IMR-90 (cell line): ENCODE measurements at regions not wholly inside any gene's neighbourhood (a gene's known extent, or its start where the extent isn't known, plus 50 kb on each side); places are given as distances from the start of the nearest gene placed in this dataset.

Experiments used
- BHLHE40 ChIP-seq: fragments of 150-350 bp; IDR thresholded peaks from 2 replicates; pipeline ENCODE4 v1.6.1; 2016; ENCODE audit warnings: mild to moderate bottlenecking, low read depth, low read length
- CEBPB ChIP-seq: IDR thresholded peaks from 2 replicates; pipeline ENCODE4 v1.6.1; 2012; ENCODE audit warnings: low read depth, low read length, improper control_type of control experiment
- MAZ ChIP-seq: IDR thresholded peaks from 2 replicates; pipeline ENCODE4 v1.6.1; 2012; ENCODE audit warnings: low read depth, mild to moderate bottlenecking, low read length, improper control_type of control experiment, moderate library complexity, borderline replicate concordance
- POLR2A ChIP-seq: IDR thresholded peaks from 2 replicates; pipeline ENCODE4 v1.6.1; 2012; ENCODE audit warnings: mild to moderate bottlenecking, low read depth, low read length
- RCOR1 ChIP-seq: IDR thresholded peaks from 2 replicates; pipeline ENCODE4 v1.6.1; 2012; ENCODE audit warnings: mild to moderate bottlenecking, low read length, improper control_type of control experiment; ENCODE audit not compliant: insufficient replicate concordance
- RFX5 ChIP-seq: IDR thresholded peaks from 2 replicates; pipeline ENCODE4 v1.8.0; 2012; ENCODE audit warnings: low read depth, mild to moderate bottlenecking, low read length, moderate library complexity
- SMC3 ChIP-seq: fragments of 150-350 bp; IDR thresholded peaks from 2 replicates; pipeline ENCODE4 v1.6.1; 2016; ENCODE audit warnings: low read depth, mild to moderate bottlenecking, antibody characterized with exemption, low read length, moderate library complexity
- TF ChIP-seq, protein P1 (sequence below): conservative IDR thresholded peaks from 2 replicates; pipeline ENCODE4 v1.5.1; 2012; ENCODE audit warnings: mild to moderate bottlenecking, low read depth, low read length, improper control_type of control experiment
- TF ChIP-seq, protein P2 (sequence below): fragments of 150-350 bp; IDR thresholded peaks from 2 replicates; pipeline ENCODE4 v1.6.1; 2016; ENCODE audit warnings: low read depth, mild to moderate bottlenecking, low read length, moderate library complexity, borderline replicate concordance
- TF ChIP-seq, protein P3 (sequence below): fragments of 150-350 bp; IDR thresholded peaks from 2 replicates; pipeline ENCODE4 v1.6.1; 2017; ENCODE audit warnings: mild to moderate bottlenecking, antibody characterized with exemption, low read length, low read depth

DNA sequence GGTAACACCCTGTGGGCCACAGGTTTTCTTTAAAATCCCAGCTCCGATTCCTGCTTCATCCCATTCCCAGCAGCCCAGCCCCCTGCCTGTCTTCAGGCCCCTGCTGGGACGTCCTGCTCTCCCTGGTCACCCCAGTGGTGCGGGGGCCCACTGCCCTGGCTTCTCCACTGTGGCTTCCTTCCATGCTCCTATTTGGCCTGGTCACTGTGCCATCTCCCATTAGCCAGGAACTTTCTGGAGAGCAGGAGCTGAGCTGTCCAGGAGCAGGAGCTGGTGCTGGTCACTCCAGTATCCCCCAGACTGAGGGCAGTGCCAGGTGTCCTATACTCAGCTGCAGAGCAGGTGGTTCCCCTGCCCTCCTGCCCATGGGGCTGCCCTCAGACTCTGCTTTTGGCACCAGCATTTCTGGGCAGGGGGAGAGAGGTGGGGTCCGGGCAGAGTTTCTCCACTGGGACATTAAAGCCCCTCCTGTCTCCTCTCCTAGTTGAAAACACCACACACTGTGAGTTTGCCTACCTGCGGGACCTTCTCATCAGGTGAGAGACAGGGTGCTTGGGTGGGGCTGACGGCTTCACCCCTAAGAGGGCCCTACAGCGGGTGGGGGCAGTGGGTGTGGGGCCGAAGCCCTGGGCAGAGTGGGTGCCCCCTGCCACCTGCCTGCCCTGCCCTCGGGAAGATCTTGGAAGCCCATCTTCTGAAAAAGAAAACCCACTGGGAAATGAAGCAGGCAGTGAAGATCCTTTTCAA lies 356.2 kb downstream of the SEC14L1 start:
- TF ChIP-seq, protein P1, sequence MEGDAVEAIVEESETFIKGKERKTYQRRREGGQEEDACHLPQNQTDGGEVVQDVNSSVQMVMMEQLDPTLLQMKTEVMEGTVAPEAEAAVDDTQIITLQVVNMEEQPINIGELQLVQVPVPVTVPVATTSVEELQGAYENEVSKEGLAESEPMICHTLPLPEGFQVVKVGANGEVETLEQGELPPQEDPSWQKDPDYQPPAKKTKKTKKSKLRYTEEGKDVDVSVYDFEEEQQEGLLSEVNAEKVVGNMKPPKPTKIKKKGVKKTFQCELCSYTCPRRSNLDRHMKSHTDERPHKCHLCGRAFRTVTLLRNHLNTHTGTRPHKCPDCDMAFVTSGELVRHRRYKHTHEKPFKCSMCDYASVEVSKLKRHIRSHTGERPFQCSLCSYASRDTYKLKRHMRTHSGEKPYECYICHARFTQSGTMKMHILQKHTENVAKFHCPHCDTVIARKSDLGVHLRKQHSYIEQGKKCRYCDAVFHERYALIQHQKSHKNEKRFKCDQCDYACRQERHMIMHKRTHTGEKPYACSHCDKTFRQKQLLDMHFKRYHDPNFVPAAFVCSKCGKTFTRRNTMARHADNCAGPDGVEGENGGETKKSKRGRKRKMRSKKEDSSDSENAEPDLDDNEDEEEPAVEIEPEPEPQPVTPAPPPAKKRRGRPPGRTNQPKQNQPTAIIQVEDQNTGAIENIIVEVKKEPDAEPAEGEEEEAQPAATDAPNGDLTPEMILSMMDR = no peak
- TF ChIP-seq BHLHE40 = no peak
- no peak for TF ChIP-seq MAZ
- no peak for TF ChIP-seq POLR2A
- TF ChIP-seq, protein P2, sequence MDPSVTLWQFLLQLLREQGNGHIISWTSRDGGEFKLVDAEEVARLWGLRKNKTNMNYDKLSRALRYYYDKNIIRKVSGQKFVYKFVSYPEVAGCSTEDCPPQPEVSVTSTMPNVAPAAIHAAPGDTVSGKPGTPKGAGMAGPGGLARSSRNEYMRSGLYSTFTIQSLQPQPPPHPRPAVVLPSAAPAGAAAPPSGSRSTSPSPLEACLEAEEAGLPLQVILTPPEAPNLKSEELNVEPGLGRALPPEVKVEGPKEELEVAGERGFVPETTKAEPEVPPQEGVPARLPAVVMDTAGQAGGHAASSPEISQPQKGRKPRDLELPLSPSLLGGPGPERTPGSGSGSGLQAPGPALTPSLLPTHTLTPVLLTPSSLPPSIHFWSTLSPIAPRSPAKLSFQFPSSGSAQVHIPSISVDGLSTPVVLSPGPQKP = no peak
- TF ChIP-seq RFX5 = no peak
- TF ChIP-seq, protein P3, sequence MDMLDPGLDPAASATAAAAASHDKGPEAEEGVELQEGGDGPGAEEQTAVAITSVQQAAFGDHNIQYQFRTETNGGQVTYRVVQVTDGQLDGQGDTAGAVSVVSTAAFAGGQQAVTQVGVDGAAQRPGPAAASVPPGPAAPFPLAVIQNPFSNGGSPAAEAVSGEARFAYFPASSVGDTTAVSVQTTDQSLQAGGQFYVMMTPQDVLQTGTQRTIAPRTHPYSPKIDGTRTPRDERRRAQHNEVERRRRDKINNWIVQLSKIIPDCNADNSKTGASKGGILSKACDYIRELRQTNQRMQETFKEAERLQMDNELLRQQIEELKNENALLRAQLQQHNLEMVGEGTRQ = no peak
- TF ChIP-seq SMC3 = no peak
- TF ChIP-seq RCOR1 = no peak
- no peak for TF ChIP-seq CEBPB
